ENCODE measurements at regions not wholly inside any gene's neighbourhood (a gene's known extent, or its start where the extent isn't known, plus 50 kb on each side); places are given as distances from the start of the nearest gene placed in this dataset.

DNA sequence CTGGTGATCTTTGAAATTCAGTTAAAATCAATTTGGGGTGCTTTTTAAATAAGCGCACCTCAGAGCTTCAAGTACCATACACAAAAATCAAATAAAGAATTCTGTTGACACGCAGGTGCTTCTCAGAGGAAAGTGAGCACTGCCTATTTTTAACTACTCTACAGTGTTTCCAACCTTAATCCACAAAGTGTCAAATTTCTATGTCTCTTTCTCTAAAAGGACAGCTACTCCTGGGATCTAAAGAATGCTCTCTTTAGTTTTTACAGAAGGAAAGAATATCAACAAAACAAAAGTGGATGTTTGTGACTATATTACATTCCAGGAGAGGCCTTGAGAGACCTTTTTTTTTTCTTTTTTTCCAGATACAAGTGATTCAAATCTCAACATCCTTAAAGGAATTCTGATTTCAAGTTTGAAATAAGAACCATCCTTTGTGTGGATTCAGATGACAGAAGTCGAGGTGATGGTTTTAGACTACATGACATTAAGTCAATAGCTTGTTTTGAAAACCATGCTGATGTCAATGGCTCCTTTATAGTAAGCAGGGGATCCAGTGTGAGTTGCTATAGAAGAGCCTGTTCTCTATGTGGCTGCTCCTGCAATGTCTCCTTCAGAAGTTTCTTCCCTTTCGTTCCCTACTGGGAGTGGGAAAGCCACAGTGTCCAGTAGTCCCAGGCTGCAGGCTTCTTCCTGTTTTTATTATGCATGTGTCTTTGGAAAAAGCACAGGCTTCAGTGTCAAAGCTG is 67.2 kb upstream of the DEFB112 start:
- TF ChIP-seq, protein P1, sequence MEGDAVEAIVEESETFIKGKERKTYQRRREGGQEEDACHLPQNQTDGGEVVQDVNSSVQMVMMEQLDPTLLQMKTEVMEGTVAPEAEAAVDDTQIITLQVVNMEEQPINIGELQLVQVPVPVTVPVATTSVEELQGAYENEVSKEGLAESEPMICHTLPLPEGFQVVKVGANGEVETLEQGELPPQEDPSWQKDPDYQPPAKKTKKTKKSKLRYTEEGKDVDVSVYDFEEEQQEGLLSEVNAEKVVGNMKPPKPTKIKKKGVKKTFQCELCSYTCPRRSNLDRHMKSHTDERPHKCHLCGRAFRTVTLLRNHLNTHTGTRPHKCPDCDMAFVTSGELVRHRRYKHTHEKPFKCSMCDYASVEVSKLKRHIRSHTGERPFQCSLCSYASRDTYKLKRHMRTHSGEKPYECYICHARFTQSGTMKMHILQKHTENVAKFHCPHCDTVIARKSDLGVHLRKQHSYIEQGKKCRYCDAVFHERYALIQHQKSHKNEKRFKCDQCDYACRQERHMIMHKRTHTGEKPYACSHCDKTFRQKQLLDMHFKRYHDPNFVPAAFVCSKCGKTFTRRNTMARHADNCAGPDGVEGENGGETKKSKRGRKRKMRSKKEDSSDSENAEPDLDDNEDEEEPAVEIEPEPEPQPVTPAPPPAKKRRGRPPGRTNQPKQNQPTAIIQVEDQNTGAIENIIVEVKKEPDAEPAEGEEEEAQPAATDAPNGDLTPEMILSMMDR (IDR thresholded peaks at IDR 0.05 in 4 of 5, conservative IDR thresholded peaks at IDR 0.05 in 1 of 5), result no peak
- no peak for TF ChIP-seq POLR2A (IDR thresholded peaks at IDR 0.05)
